Parathyroid adenoma (tissue), 2 donors: ENCODE measurements at regions not wholly inside any gene's neighbourhood (a gene's known extent, or its start where the extent isn't known, plus 50 kb on each side); places are given as distances from the start of the nearest gene placed in this dataset.

Source experiments
- H2AFZ ChIP-seq: fragments of 300-600 bp; sonication (generic); one replicate; pipeline ENCODE4 v1.7.0; 2017; ENCODE audit warnings: antibody characterized with exemption, mild to moderate bottlenecking
- H3K27ac ChIP-seq: fragments of 300-600 bp; sonication (generic); one replicate; pipeline ENCODE4 v1.7.0; 2017
- H3K27me3 ChIP-seq: fragments of 300-600 bp; sonication (generic); one replicate; pipeline ENCODE4 v1.7.0; 2017; ENCODE audit warnings: low read length; ENCODE audit not compliant: control insufficient read depth, insufficient read depth
- H3K36me3 ChIP-seq: fragments of 300-600 bp; sonication (generic); one replicate; pipeline ENCODE4 v1.7.0; 2017; ENCODE audit warnings: low read length; ENCODE audit not compliant: control insufficient read depth, insufficient read depth
- H3K4me1 ChIP-seq: fragments of 300-600 bp; sonication (generic); one replicate; pipeline ENCODE4 v1.7.0; 2017; ENCODE audit warnings: control low read depth
- H3K4me2 ChIP-seq: fragments of 300-600 bp; sonication (generic); one replicate; pipeline ENCODE4 v1.7.0; 2017; ENCODE audit warnings: low read length
- H3K4me3 ChIP-seq: fragments of 300-600 bp; sonication (generic); one replicate; pipeline ENCODE4 v1.7.0; 2017; ENCODE audit warnings: low read depth, low read length
- H3K79me2 ChIP-seq: fragments of 300-600 bp; sonication (generic); one replicate; pipeline ENCODE4 v1.7.0; 2017; ENCODE audit warnings: control low read depth
- H3K9ac ChIP-seq: fragments of 300-600 bp; sonication (generic); one replicate; pipeline ENCODE4 v1.7.0; 2017; ENCODE audit warnings: mild to moderate bottlenecking
- H3K9me3 ChIP-seq: fragments of 300-600 bp; sonication (generic); one replicate; pipeline ENCODE4 v1.7.0; 2017; ENCODE audit warnings: low read length; ENCODE audit not compliant: control insufficient read depth
- TF ChIP-seq, protein P1 (sequence below): fragments of 300-600 bp; sonication (generic); IDR thresholded peaks from one replicate; pipeline ENCODE4 v1.7.0; 2017; ENCODE audit warnings: antibody characterized with exemption, mild to moderate bottlenecking
- donor health status: primary hyperparathyroidism.

DNA sequence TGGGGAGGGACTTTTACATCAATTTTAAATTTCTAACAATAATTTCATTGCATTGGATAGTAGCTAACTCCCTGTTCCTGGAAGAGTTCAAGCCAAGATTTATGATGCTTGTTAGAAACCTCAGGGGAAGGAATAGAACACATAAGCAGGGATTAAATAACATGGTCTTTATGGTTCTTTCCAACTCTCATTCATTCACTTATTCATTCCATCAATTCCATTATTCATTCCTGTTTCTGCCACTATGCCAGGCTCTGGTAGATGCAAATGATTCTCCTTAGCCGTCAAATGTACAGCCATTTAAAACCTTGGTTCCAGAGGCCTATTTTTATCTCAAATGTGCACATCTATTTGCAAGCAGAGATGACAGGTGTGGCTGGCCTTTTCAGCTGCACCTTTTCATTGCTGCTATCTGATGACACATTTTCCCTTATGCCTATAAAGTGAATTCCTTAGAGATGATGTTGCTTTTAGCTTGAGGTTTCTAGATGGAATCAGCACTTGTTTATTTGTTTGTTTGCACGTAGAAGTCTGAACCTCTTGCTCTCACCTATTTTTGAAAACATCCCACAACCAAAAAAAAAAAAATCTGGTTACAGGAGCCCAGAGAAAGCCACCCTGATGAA lies 205.7 kb upstream of the IGFBP3 start:
- TF ChIP-seq, protein P1, sequence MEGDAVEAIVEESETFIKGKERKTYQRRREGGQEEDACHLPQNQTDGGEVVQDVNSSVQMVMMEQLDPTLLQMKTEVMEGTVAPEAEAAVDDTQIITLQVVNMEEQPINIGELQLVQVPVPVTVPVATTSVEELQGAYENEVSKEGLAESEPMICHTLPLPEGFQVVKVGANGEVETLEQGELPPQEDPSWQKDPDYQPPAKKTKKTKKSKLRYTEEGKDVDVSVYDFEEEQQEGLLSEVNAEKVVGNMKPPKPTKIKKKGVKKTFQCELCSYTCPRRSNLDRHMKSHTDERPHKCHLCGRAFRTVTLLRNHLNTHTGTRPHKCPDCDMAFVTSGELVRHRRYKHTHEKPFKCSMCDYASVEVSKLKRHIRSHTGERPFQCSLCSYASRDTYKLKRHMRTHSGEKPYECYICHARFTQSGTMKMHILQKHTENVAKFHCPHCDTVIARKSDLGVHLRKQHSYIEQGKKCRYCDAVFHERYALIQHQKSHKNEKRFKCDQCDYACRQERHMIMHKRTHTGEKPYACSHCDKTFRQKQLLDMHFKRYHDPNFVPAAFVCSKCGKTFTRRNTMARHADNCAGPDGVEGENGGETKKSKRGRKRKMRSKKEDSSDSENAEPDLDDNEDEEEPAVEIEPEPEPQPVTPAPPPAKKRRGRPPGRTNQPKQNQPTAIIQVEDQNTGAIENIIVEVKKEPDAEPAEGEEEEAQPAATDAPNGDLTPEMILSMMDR, result no peak
- Histone ChIP-seq H2AFZ (no peak overlapping the region), H3K27me3 (no peaks in the 10 kb centered on the region), H3K36me3 (no peaks in the 10 kb centered on the region), H3K4me1 (no peaks in the 10 kb centered on the region), H3K4me3 (no peak overlapping the region), H3K9me3 (no peaks in the 10 kb centered on the region), H3K4me2 (no peak overlapping the region), H3K27ac (no peak overlapping the region), H3K9ac (no peak overlapping the region), H3K79me2 (no peaks in the 10 kb centered on the region)

DNA sequence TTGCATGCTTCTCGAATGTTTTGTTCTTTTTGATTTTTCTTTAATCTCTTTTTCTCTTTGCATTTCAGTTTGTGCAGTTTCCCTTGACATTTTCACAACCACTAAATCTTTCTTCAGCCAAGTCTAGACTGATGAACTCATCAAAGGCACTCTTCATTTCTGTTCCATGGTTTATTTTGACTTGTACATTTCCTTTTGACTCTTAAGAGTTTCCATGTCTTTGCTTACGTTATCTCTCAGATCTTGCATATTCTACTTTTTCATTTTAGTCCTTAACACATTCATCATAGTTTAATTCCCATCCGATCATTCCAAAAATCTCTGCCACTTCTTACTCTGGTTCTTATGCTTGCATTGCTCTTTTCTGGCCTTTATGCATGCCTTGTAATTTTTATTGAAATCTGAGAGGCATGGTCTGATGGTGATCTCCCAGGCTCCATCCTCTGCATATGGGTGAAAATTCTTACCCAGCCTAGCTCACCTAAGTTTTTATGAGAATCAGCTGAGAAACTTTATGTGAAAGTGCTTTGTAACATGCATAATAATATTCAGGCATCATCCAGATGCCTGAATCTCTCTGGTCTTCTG lies 202.8 kb upstream of the IGFBP3 start:
- Histone ChIP-seq H3K36me3 (no peaks in the 10 kb centered on the region), H2AFZ (no peak overlapping the region), H3K27ac (no peak overlapping the region), H3K9me3 (no peaks in the 10 kb centered on the region), H3K4me3 (no peak overlapping the region), H3K27me3 (no peaks in the 10 kb centered on the region), H3K9ac (no peak overlapping the region), H3K4me2 (no peak overlapping the region), H3K79me2 (no peaks in the 10 kb centered on the region), H3K4me1 (no peaks in the 10 kb centered on the region)
- TF ChIP-seq, protein P1, result no peak

DNA sequence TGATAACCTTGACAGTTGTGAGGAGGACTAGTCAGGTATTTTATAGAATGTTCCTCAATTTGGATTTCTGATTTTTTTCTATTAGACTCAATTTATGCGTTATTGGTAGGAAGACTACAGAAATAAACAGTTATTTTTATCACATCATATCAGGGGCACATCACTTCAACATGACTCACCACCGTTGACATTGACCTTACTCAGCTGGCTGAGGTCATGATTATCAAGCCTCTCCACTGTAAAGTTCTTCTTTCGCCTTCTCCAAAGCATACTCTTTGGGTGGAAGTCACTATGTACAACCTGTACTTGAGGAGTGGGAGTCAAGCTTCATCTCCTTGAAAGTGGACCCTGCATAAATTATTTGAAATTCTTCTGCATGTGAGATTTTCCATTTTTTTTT lies 194.3 kb upstream of the IGFBP3 start:
- Histone ChIP-seq H2AFZ (no peak overlapping the region), H3K9ac (no peak overlapping the region), H3K4me2 (no peak overlapping the region), H3K79me2 (no peaks in the 10 kb centered on the region), H3K4me1 (no peaks in the 10 kb centered on the region), H3K4me3 (no peak overlapping the region), H3K36me3 (no peaks in the 10 kb centered on the region), H3K27me3 (no peaks in the 10 kb centered on the region), H3K27ac (no peak overlapping the region), H3K9me3 (no peaks in the 10 kb centered on the region)
- TF ChIP-seq, protein P1, result no peak

DNA sequence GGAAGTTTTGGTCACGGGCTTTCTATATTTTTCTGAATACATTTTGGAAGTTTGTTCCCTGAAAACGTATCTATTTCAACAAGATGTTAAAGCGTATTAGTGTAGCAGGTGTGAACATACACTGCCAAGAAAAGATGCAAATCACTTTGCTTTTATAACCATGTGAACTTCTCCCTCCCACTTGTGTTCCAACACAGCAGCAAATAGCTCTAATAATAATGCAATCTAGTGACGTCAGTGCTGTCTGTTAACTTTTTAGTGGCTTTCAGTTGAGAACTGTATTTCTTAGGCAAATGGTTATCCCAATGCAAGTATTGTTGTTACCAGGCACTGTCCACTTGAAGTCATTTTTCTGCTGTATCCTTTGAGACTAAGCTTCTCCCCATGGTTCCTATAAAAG lies 188.4 kb upstream of the IGFBP3 start:
- Histone ChIP-seq H3K4me1 (no peaks in the 10 kb centered on the region), H3K36me3 (no peaks in the 10 kb centered on the region), H3K79me2 (no peaks in the 10 kb centered on the region), H2AFZ (no peak overlapping the region), H3K4me3 (no peak overlapping the region), H3K4me2 (no peak overlapping the region), H3K9ac (no peak overlapping the region), H3K9me3 (no peaks in the 10 kb centered on the region), H3K27ac (no peak overlapping the region), H3K27me3 (no peaks in the 10 kb centered on the region)
- TF ChIP-seq, protein P1, result no peak

DNA sequence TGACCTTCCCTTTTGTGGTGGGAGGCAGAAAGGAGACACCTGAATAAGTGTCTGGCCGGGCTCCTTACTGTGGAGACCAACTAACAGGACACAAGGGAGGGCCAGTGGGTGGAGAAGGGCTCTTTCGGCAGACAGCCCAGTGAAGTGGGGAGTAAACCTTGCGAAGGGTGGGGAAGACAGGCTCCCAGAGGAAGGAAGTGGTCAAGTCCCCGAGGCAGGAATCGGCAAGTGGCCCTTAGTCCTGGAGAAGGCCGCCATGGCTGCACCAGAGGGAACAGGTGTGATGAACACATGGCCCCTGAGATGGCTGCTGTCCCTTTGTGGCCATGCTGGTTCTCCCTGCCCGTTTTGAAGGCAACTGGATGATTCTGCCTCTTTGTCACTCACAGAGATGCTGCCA lies 187.2 kb upstream of the IGFBP3 start:
- no peak overlapping the region for H3K4me3 ChIP-seq
- H3K4me2 ChIP-seq, result no peak overlapping the region
- no peaks in the 10 kb centered on the region for H3K79me2 ChIP-seq
- TF ChIP-seq, protein P1, result no peak
- H3K36me3 ChIP-seq, result no peaks in the 10 kb centered on the region
- H2AFZ ChIP-seq, result no peak overlapping the region
- H3K4me1 ChIP-seq, result no peaks in the 10 kb centered on the region
- no peak overlapping the region for H3K27ac ChIP-seq
- H3K27me3 ChIP-seq, result no peaks in the 10 kb centered on the region
- H3K9ac ChIP-seq, result no peak overlapping the region
- H3K9me3 ChIP-seq, result no peaks in the 10 kb centered on the region
